Cardiac septum (tissue), 1 donor: ENCODE measurements at regions not wholly inside any gene's neighbourhood (a gene's known extent, or its start where the extent isn't known, plus 50 kb on each side); places are given as distances from the start of the nearest gene placed in this dataset.
"Not testable (repeated sequence)": the region's sequence is repeated elsewhere in the genome, so short reads cannot be mapped to it uniquely, and the experiment has no call there.

ENCODE experiments used
- DNase-seq: peaks from one replicate; pipeline ENCODE4 v3.0.0-alpha.2; 2020; ENCODE audit warnings: low spot score
- intact Hi-C: fragments of 100-400 bp; cut with DNase I; formaldehyde crosslinking; loops from one replicate; pipeline ENCODE4 v1.14.0; 2022
- donor health status: DM: no; HTN: no; CAD: no.

DNA sequence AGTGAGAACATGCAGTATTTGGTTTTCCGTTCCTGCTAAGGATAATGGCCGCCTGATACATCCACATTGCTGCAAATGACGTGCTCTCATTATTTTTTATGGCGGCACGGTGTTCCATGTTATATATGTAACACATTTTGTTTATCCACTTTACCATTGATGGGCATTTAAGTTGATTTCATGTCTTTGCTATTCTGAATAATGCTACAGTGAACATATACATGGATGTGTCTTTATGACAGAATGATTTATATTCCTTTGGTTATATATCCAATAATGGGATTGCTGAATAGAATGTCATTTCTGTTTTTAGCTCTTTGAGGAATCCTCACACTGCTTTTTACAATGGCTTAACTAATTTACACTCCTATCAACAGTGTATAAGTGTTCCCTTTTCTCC, 1223.2 kb downstream of the RAPGEF2 start:
- intact Hi-C loops, result no loop called here
- no peak for DNase-seq

DNA sequence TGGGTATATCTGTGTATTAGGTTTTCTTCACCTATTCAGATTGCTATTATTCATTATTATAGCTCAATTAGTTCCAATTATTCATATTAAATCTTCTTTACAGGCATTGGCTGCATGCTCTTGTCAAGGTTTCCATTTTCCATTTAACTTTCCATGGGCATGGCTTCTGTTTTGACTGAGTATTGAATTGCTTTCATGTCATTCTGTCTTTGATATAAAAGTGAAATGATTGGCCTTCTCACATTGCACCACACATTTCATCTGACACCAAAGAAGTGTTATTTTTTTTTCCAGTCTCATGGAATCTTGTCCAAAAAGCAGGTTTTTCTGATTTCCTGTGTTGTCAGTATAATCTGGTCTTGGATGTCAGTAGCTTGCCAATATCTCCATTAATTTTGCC, 1244.3 kb downstream of the RAPGEF2 start:
- DNase-seq, result no peak
- intact Hi-C loops, result no loop called here

DNA sequence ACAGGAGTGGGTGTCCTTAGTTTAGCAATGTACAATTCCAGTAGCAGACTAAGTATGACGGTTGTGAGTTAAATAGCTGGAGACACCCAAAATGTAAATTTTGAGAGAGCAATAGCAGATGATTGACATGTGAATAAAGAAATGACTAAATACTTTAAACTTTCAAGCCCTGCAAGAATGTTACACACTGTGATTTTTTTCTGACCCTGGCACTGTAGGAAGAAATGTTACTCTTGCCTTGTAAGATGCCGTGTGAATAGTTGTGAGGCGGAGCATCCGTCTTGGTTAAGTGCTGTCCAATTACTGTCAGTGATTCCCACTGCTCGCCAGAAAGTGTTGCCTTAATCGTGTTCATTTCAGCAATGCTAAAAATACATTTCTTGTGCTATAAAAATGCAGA, 1248.1 kb downstream of the RAPGEF2 start:
- intact Hi-C loops, result no loop called here

DNA sequence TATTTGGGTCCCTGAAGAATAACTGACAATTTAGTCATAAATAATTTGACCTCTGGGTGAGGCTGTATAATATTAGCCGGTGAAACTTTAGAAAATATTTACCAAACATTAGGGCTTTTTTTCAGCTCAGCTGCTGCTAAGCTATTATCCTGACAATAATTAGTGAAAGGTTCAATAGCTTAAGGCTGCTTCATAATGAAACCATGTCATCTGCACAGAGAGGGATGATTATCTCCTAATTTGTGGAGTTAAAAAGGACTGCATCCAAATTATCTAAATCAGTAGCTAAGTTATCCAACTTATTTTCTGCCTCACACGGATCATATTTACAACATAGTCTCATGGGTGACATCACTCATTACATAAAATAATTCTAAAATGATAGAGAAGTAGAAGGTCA, 1249.8 kb downstream of the RAPGEF2 start:
- intact Hi-C loops, result no loop called here

More for the DNA sequence above, 1248.1 kb downstream of the RAPGEF2 start:
- no peak for DNase-seq

DNA sequence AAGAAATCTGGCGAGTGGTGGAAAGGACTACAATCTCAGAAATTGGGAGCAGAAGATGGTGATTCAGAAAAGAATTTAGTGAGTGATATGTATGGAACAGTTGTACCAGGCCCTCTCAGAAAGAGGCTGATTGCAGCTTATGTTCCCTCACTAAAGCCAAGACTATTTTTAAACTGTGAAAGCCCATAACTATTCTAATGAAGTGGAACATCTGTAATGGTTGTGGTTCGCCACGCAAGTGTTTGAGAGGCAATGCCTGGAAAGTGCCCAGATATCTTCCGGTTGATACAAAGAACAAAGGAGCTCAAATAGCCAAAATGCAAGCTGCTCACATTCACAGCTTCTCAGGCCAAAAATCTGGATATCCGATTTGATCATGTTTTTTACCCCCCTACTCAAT, 1250.7 kb downstream of the RAPGEF2 start:
- no peak for DNase-seq
- intact Hi-C loops, result no loop called here

More for the DNA sequence above, 1249.8 kb downstream of the RAPGEF2 start:
- DNase-seq, result no peak

DNA sequence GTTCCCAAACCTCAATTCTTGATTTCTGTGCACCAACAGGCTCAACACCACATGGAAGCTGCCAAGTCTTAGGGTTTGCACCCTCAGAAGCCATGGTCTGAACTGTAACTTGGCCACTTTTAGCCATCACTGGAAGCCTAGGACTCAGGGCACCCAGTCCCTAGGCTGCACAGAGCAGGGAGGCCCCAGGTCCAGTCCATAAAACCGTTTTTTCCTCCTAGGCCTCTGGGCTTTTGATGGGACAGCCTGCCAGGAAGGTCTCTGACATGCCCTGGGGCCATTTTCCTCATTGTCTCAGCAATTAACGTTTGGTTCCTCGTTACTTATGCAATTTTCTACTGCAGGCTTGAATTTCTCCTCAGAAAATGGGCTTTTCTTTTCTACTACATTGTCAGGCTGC, 1259.6 kb downstream of the RAPGEF2 start:
- intact Hi-C loops, result no loop called here
- no peak for DNase-seq

DNA sequence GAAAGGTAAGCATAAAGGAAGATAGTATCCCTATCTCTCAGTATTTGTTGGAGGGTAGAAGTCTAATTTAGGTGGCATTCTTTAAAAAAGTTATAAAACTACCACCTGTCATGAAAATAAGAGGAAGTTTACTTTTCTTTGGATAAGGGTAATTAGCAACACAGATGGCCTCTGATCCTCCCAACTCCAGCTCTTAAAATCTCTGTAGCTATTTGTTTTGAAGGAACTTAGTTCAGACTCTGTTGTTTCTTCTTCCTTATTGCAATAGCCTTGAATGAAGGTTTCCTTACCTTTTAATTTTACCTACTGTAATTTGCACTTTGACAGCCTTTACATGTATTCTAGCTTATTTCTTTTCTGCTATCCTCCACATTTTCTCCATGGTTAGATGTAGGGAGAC, 1261.3 kb downstream of the RAPGEF2 start:
- intact Hi-C loops, result no loop called here
- DNase-seq, result no peak

DNA sequence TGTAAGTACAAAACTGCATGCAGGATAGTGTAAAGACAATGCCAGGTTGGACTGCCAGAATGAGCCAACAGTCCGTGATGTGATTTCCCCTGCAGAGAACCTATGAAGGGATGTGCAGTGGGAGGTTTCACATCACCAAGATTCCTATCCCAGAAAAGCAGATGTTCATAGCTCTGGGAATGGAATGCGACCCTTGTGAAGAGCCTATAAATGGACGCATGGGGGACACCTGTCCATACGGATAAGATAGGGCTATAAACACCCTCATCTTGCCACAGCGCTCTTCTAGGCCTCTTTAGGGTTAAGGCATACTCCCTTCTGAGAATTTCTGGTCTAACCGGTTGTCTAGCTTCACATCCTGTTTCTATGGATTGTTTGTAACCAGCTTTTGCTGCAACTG, 1261.8 kb downstream of the RAPGEF2 start:
- DNase-seq, intact Hi-C loops: not testable (repeated sequence)

DNA sequence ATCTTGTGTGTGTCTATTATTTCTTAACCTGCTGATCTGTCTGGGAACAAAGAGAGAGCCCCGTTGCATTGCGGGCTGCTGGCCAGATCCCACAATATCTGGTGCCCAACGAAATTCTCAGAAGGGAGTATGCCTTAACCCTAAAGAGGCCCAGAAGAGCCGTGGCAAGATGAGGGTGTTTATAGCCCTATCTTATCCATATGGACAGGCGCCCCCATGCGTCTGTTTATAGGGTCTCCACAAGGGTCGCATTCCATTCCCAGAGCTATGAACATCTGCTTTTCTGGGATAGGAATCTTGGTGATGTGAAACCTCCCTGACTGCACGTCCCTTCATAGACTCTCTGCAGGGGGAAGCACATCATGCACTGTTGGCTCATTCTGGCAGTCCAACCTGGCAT, 1262.5 kb downstream of the RAPGEF2 start:
- intact Hi-C loops, DNase-seq: not testable (repeated sequence)

DNA sequence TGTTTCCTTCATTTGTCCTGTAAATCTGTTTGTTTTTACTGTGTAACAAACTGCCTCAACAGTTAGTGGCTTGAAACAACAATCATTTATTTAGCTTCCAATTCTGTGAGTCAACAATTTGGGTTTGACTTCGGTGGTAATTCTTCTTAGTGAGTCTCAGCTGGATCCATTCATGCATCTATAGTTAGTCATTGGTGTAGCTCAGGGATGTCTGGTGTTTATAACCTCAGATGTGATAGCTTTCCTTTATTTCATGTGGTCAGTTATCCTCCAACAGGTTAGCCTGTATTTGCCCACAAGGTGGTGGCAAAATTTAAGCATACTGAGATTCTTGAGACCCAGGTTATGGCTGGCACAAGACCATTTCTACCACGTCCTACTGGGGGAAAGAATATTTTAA, 1267.2 kb downstream of the RAPGEF2 start:
- DNase-seq, result no peak
- intact Hi-C loops, result no loop called here

DNA sequence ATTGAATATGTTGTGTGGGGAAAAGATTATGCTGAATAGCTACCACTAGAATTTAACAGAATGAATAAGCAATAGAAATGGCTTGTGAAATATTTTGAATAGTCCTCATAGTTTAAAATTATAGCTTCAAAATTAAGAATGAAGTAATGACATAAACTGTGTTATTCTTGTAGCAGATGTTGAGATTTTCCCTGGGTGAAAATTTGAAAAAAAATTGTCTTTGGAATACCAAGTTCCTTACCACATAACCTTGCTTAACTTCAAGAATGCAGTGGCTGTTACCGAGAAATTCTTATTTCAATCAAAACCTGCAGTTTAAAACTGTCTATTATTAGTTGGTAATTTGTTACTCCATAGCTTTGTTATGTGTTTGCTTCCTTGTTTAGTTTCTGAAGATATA, 1268.6 kb downstream of the RAPGEF2 start:
- intact Hi-C loops, result no loop called here
- DNase-seq, result no peak

DNA sequence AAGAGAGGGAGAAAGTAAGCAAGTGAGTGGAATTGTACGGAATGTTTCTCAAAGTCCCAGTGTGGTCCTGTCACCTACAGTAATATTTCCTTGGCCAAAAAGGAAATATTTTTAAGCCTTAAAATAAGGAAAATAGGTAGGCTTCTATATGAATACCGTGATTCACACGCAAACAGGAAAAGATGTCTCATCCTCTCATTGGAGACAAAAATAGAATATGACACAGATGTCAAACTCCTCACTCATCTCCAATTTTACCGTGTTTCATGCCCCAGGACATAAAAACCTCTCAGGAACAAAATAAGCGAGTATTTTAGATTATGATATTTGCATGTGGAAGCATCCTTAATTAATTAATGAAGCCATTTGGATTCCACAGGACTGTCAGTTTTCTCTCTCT, 1269.5 kb downstream of the RAPGEF2 start:
- intact Hi-C loops, result no loop called here
- DNase-seq, result no peak

DNA sequence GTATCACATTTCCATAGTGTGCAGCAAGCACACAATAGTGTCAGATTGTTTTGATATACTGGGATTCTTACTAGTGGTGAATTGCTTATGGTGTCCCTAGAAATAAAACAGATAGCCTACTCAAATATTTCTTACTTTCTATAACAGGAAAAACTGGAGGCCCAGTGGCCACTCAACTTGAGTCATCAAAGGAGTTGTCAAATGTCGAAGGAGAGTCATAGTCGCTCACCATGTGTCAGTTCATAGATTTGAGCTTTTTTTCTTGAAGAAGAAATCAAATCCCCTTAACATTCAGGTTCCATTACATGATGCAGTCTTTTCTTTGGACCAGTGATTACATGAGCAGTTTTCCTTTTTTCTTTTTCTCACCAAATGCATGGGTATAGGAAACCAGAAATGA, 1271.0 kb downstream of the RAPGEF2 start:
- DNase-seq, result no peak
- intact Hi-C loops, result no loop called here

DNA sequence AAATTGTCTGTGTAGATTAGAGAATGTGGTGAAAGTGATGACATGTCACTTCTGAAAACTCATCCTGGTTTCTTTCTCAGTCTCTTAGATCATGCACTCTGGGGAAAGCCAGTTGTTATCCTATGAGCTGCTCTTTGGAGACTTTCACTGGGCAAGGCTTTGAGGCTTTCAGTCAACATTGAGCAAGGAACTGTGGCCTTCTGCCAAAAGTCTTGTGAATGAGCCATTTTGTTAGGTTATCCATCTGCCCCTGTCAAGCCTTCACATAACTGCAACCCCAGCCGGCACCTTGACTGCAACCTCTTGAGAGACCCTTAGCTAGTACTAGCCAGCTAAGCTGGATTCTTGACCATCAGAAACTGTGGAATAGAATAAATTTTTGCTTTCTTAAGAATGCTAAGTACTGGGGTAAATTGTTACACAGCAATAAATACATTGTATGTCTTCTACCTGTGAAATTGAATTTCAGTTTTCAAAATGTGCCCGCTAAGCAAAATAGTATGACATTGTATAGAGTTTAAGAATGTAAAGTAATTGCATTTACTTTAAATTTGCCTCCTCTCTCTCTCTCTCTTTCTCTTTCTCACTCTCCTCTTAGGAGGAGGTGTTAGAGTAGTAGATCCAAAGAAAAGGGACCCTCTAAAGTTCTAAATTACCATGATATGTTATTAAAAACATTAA, 1273.0 kb downstream of the RAPGEF2 start:
- intact Hi-C loops, result no loop called here
- DNase-seq, result no peak

DNA sequence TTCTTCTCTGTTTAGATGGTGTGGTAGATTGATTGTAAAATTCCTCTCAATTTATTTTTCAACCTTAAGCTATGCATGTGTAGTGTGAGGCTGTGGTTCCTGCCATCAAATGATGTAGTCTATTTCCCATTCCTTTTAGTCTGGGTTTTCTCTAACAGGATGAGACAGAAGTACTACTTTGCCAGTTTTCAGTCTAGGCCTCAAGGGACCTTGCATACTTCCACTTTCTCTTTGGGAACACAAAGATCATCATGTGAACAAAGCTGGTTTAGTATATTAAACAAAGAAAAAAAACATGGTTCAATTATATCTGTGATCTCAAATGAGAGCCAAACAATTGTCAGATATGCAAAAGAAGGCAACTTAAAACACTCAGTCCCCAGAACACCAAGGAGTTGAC, 1284.0 kb downstream of the RAPGEF2 start:
- no peak for DNase-seq
- intact Hi-C loops, result no loop called here

DNA sequence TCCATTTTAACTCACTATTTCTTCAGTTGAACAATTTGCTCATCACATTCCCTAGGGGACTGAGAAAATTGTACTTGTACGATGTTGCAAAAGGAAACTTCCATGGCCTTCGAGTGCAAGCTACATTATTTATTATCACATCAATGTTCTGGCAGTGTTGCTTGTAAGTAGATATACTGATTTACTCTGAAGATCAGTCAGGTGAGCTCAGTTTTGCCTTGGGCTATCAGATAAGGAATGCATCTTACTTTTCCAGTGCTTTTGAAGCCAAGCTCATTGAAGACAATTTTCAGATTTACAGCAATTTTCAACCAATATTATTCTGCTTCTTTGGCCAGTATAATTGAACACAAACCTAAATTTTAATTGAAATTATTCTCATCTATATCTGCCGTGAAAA, 1296.9 kb downstream of the RAPGEF2 start:
- no peak for DNase-seq
- intact Hi-C loops, result no loop called here

DNA sequence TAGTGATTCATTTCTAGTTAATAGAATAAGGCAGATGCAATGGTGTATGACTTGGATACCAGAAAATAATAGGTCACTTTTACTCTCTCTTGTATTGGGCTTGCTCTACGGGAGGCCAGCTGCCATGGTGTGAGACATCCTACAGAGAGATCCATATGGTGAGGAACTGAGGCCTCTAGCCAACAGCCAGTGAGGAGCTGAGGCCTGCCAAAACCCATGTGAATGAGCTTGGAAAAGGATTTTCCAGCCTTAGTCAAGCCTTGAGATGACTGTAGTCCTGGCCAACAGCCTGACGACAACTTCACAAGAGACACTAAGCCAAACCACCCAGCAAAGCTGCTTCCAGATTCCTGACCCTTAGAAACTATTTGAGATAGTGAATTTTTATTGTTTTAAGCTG, 1300.2 kb downstream of the RAPGEF2 start:
- intact Hi-C loops, result no loop called here
- no peak for DNase-seq

DNA sequence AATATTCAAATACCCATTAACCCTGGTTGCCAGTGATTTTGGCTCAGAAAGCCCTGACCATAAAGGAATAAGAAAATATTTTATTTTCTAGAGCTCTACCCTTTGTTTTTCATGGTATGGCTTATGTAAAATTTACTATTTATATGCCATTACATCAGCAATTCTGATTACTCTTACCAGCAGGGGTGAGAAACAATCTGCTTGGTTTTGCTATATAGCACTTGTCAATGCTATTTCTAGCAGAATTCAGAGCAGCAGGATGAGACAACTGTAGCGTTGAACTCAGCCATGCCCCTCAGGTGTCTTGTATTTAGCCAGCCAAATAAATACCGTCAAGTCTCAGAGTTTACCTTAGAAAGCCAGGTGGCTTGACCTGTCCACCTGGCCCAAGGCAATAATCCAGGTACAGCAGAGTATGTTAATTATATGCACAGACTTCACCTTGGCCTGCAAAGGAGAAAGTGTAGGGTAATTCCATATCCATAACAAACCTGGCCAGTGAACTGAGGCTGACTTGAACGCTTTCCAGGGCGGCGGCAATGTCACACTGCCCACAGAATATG, 1303.5 kb downstream of the RAPGEF2 start:
- DNase-seq, result no peak
- intact Hi-C loops, result no loop called here

DNA sequence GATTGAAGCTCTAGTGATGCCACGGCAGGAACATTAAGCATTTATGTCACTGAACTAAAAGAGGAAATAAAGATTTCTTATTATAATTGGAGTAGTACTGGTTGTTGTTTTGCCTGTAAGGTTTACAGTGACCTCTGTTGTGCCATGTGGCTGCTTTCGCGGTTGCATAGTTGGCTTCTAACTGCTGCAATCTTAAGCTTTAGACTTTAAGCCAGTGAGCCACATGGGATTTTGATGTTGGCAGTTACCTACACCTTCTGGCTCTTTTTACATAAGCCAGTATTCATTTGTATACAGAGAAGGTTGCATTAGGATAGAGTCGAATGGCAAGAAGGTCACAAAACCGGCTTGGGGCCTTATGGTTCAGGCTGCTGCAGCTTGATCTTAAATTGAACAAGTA, 1311.6 kb downstream of the RAPGEF2 start:
- intact Hi-C loops, result no loop called here
- DNase-seq, result no peak

DNA sequence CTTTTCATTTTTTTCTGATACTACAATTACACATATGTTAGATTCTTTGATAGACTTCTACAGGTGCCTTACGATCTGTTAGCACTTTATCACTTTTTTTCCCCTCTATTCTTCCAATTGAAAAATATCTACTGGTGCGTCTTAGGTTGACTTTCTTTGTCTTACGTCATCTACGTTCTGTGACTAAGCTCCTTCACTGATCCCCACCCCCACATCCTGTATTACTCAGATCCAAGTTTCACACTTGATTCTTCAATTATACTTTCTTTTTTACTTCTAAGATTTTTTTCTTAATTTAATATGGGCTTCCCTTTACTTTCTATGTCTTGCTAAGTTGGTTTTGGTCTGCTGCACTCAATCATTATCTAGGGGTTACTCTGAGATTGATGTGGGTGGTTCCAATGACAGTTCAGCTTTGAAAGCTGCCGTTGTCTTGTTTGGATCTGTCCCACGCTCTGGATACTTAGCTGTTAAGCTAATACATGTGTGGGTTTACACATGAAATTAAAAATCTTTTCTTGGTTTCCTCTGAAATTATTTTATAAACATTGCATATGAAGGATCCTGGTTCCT, 1321.1 kb downstream of the RAPGEF2 start:
- DNase-seq, result no peak
- intact Hi-C loops, result no loop called here

DNA sequence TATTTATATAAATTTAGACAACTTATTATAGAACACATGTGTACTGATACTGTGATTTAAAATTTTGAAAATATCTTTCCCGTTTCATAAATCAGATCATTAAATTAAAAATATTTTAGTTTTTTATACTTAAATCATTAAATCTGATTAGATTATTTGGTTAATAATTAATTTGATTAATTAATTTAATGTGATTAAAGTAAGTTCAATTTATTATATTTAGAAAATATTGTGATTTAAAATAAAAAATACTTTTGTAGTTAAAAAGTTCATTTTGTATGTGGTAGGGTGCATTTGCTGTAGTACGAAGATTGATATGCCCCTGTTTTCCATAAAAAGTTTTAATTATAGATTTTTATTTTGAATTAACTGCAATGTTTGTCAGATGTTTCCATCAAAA, 1323.4 kb downstream of the RAPGEF2 start:
- no peak for DNase-seq
- intact Hi-C loops, result no loop called here

DNA sequence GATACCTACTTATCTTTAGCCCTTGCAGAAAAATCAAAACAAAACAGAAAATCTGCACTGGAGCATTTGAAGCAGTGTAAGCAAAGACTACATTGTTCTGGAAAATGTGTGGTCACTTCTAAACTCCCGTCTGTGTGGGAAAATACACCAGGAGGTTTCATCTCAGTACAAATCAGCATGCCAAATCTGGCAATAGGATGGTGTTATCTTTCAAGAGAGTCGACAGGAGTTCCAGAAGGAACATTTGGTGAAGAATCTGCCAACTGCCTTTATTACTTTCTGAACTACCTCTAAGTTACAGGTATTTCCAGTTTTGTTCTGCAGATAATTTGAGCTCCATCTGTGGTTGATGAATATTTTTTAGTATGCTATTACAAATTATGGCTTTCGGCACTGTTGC, 1348.0 kb downstream of the RAPGEF2 start:
- intact Hi-C loops, result no loop called here
- DNase-seq, result no peak
